ENCODE measurements at regions not wholly inside any gene's neighbourhood (a gene's known extent, or its start where the extent isn't known, plus 50 kb on each side); places are given as distances from the start of the nearest gene placed in this dataset.
"Not testable (repeated sequence)": the region's sequence is repeated elsewhere in the genome, so short reads cannot be mapped to it uniquely, and the experiment has no call there.

DNA sequence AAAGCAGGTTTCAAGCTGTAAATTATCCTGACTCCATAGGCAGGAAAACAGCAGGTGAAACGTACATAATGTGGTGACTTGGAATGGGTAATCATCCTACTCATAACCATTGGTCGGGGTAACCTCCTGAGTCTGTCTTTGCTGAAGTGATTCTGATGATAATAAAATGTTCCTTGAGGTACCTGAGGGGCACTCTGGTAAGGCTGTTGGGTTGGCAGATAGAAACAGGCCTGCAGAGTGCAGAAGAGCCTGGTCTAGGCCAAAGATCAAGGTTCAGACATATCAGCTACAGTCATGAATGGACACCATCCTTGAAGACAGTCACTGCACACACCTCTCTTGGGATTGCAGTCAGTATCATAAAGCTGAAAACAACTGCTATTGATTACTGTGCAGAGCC is 174.7 kb upstream of the RPL34 start:
- WGBS, 2 donors: 91 to 94% methylated on average over 2 of the region's 2 CpGs
- no peaks in the 10 kb centered on the region for H3K27me3 ChIP-seq
- no peak for DNase-seq
- no peaks in the 10 kb centered on the region for H3K4me1 ChIP-seq
- H3K9me3 ChIP-seq: no peaks in the 10 kb centered on the region
- no peaks in the 10 kb centered on the region for H3K36me3 ChIP-seq (ENCODE audit: low read depth, missing control alignments)
- no peak overlapping the region for H3K4me3 ChIP-seq
- no peak for TF ChIP-seq POLR2A (IDR thresholded peaks at IDR 0.05)
- TF ChIP-seq, protein P1, sequence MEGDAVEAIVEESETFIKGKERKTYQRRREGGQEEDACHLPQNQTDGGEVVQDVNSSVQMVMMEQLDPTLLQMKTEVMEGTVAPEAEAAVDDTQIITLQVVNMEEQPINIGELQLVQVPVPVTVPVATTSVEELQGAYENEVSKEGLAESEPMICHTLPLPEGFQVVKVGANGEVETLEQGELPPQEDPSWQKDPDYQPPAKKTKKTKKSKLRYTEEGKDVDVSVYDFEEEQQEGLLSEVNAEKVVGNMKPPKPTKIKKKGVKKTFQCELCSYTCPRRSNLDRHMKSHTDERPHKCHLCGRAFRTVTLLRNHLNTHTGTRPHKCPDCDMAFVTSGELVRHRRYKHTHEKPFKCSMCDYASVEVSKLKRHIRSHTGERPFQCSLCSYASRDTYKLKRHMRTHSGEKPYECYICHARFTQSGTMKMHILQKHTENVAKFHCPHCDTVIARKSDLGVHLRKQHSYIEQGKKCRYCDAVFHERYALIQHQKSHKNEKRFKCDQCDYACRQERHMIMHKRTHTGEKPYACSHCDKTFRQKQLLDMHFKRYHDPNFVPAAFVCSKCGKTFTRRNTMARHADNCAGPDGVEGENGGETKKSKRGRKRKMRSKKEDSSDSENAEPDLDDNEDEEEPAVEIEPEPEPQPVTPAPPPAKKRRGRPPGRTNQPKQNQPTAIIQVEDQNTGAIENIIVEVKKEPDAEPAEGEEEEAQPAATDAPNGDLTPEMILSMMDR (IDR thresholded peaks at IDR 0.05): no peak
- H3K27ac ChIP-seq: no peak overlapping the region
- intact Hi-C loops (cut with DNase I; ENCODE audit: low total_unique reads): no loop called here

DNA sequence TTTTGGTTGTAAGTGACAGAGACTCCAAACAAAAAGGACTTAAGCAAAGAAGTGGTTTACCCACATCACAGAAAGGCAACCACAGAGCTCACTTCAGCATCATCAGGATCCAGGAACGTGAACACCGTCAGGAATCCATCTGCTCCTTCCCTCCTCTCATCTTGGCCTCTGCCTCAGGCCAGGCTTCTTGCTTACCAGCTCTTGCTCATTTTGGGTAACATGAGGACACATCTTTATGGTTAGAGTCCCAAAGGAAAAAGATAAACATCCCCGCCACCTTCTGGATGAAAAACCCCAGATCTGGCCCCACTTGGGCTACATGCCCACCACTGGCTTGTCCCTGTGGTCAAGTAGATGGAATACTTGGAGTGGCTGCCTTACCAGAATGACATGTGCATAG is 176.8 kb upstream of the RPL34 start:
- DNase-seq: no peak
- intact Hi-C loops (cut with DNase I; ENCODE audit: low total_unique reads): no loop called here
- no peak for TF ChIP-seq POLR2A (IDR thresholded peaks at IDR 0.05)
- TF ChIP-seq, protein P1 (IDR thresholded peaks at IDR 0.05): no peak
- Histone ChIP-seq H3K27me3 (no peaks in the 10 kb centered on the region), H3K9me3 (no peaks in the 10 kb centered on the region), H3K4me1 (no peaks in the 10 kb centered on the region), H3K36me3 (ENCODE audit: low read depth, missing control alignments) (no peaks in the 10 kb centered on the region), H3K4me3 (no peak overlapping the region), H3K27ac (no peak overlapping the region)
- WGBS, 2 donors: 86 to 89% methylated on average over 3 of the region's 3 CpGs

DNA sequence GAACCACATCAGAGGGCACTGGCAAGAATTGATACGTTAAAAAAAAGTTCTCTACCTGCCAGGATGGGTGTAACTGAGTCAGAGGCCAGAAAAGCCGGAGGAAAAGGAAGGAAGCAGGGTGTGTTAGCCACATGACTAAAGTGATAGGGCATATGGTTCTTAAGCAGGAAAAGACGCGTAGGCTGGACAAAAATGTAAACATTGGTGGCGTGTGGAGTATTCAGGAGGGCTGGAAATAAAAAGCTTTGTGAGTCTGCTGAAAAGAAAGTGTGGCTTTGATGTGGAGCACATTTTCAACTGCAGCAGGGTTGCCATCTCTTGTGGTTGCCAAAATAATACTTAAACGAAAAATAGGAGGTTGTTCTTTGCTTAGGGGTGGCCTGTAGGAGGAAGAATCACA is 186.5 kb upstream of the RPL34 start:
- no peaks in the 10 kb centered on the region for H3K36me3 ChIP-seq (ENCODE audit: low read depth, missing control alignments)
- H3K9me3 ChIP-seq: no peaks in the 10 kb centered on the region
- no peaks in the 10 kb centered on the region for H3K27me3 ChIP-seq
- H3K4me3 ChIP-seq: no peak overlapping the region
- 65 to 75% methylated on average over 6 of the region's 6 CpGs for WGBS, 2 donors
- TF ChIP-seq, protein P1 (IDR thresholded peaks at IDR 0.05): no peak
- TF ChIP-seq POLR2A (IDR thresholded peaks at IDR 0.05): no peak
- H3K4me1 ChIP-seq: no peaks in the 10 kb centered on the region
- DNase-seq: no peak
- no peak overlapping the region for H3K27ac ChIP-seq
- intact Hi-C loops (cut with DNase I; ENCODE audit: low total_unique reads): no loop called here

DNA sequence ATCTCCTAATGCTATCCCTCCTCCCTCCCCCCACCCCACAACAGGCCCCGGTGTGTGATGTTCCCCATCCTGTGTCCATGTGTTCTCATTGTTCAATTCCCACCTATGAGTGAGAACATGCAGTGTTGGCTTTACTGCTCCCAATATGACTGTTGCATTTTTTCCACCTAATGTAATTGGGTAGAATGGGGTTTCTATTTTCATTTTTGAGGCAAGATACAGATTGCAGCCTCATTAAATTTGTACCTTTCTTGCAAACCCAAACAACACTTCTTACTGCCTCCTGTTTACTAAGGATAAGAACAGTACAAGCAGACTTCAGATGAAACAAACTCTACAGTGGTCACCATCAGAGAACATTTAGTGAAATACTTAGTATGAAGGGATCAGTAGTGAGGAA is 187.0 kb upstream of the RPL34 start:
- H3K36me3 ChIP-seq (ENCODE audit: low read depth, missing control alignments); H3K9me3 ChIP-seq; H3K4me1 ChIP-seq; H3K27ac ChIP-seq; H3K4me3 ChIP-seq; intact Hi-C loops (cut with DNase I; ENCODE audit: low total_unique reads); DNase-seq; H3K27me3 ChIP-seq: not testable (repeated sequence)
- 85 to 100% methylated on average over 1 of the region's 1 CpG for WGBS, 2 donors

DNA sequence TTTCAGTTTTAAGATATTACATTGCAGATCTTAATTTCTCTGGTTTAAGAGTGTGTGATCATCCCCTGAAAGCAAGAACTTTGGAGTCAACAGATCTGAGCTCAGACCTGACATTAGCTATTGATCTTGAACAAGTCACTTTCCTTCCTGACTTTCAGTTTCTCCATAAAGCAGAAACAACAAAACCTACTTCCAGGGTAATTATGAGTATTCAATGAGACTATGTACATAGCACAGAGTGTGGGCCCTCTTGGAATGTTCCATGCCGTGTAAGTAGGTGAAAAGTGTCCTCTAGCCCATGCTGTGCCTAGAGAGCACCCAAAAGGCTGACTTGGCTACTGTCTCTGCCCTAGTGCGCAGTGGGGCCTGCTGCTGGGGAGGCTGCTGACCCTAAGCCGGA is 188.0 kb upstream of the RPL34 start:
- Histone ChIP-seq H3K9me3 (no peaks in the 10 kb centered on the region), H3K27me3 (no peaks in the 10 kb centered on the region), H3K4me1 (no peaks in the 10 kb centered on the region), H3K27ac (no peak overlapping the region), H3K36me3 (ENCODE audit: low read depth, missing control alignments) (no peaks in the 10 kb centered on the region), H3K4me3 (no peak overlapping the region)
- intact Hi-C loops (cut with DNase I; ENCODE audit: low total_unique reads): no loop called here
- DNase-seq: no peak
- WGBS, 2 donors: 88 to 93% methylated on average over 3 of the region's 3 CpGs
- TF ChIP-seq POLR2A (IDR thresholded peaks at IDR 0.05): no peak
- TF ChIP-seq, protein P1 (IDR thresholded peaks at IDR 0.05): no peak

Measured in testis (tissue), 2 donors.